Sigmoid colon (tissue), 4 donors: ENCODE measurements at regions not wholly inside any gene's neighbourhood (a gene's known extent, or its start where the extent isn't known, plus 50 kb on each side); places are given as distances from the start of the nearest gene placed in this dataset.

Source experiments
- CTCF ChIP-seq, 4 experiments: fragments of 450-650 bp in 3 of 4; fragments of 200-600 bp in 1 of 4; IDR thresholded peaks; one replicate each; pipeline ENCODE4 v1.5.1; 2016 to 2019; ENCODE audit warnings: antibody characterized with exemption in 4 of 4, mild to moderate bottlenecking in 3 of 4, moderate library complexity in 2 of 4
- EP300 ChIP-seq, 4 donors: sonication (generic); formaldehyde crosslinking; IDR thresholded peaks; one replicate each; pipeline ENCODE4 v1.6.1; 2017; ENCODE audit warnings: antibody characterized with exemption in 4 of 4
- POLR2A ChIP-seq, 2 donors: fragments of 450-650 bp; IDR thresholded peaks; one replicate each; pipeline ENCODE4 v1.6.1; 2016; ENCODE audit warnings: antibody characterized with exemption in 2 of 2, mild to moderate bottlenecking in 2 of 2, moderate library complexity in 2 of 2

- TF ChIP-seq CTCF (IDR thresholded peaks at IDR 0.05) (no peak), EP300 (IDR thresholded peaks at IDR 0.05) (no peak), POLR2A (IDR thresholded peaks at IDR 0.05) (no peak)
Measured at GRCh38 chr2:226579519-226579918, 220.1 kb downstream of the IRS1 start.
